ENCODE measurements at regions not wholly inside any gene's neighbourhood (a gene's known extent, or its start where the extent isn't known, plus 50 kb on each side); places are given as distances from the start of the nearest gene placed in this dataset.

GRCh38 chr20:11376420-11376819, 541.3 kb upstream of the BTBD3 start:
- FAIRE-seq, result no peak

DNA sequence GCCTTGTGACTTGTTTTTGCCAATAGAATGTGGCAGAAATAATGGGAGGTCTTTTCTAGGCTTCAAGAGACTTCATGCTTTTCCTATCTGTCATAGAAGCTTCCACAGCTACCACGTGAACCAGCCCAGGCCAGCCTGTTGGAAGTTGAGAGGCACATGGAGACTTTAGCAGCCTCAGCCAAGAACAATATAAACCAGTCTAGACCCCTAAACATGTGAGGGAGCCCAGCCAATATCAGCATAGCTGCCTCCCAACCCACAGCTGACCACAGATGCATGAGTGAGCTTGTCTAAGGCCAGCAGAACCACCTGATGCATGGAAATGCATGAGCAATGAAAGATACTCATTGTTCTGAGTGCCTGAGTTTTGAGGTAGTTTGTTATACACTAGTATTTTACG, 540.7 kb upstream of the BTBD3 start:
- no peak for FAIRE-seq

- no peak for FAIRE-seq
Observed at GRCh38 chr20:11377761-11378160, 539.9 kb upstream of the BTBD3 start.

GRCh38 chr20:11378252-11378651, 539.4 kb upstream of the BTBD3 start:
- no peak for FAIRE-seq

DNA sequence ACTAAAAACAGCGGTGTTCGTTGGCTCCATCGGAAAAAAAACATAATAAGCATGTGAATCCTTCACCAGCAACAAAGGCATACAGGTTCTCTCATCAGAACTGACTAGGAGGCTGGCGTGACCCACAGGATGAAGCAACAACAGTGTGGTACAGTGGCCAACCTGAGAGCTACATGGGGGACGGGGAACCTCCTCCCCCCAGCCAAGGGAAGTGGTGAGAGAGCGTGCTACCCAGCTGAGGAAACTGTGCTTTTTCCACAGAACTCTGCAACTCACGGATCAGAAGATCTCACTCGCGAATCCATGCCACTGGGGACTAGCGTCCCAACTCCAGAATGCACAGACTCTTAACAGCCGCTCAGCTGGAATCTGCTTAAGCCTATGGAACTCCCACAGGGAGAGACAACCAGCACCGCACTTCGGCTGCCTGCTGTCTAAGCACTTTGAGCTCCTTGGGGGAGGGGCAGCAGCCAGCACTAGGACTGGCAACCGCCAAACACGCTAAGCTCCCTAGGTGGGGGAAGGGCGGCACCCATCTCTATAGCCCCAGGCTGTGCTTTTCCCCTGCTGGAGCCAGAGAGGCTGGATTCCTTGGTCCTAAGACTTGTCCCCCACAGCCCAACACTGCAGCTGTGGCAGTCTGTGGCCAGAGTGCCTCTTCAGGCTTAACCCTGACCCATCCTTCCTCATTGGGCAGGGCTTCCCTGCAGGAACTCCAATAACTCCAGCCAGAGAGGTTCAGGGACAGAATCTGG, 538.3 kb upstream of the BTBD3 start:
- FAIRE-seq, result no peak

DNA sequence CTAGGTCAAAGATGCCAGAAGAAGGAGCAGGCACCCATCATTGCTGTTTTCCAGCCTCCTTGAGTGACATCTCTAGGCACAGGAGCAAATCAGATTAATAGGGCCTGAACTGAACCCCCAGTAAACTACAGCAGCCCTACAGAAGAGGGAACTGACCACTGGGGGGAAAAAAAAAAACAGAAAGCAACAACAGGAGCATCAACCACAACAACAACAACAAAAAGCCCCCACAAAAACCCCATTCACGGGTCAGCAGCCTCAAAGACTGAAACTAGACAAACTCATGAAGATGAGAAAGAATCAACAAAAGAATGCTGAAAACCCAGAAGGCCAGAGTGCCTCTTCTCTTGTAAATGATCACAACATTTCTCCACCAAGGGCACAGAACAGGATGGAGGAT, 537.4 kb upstream of the BTBD3 start:
- no peak for FAIRE-seq

DNA sequence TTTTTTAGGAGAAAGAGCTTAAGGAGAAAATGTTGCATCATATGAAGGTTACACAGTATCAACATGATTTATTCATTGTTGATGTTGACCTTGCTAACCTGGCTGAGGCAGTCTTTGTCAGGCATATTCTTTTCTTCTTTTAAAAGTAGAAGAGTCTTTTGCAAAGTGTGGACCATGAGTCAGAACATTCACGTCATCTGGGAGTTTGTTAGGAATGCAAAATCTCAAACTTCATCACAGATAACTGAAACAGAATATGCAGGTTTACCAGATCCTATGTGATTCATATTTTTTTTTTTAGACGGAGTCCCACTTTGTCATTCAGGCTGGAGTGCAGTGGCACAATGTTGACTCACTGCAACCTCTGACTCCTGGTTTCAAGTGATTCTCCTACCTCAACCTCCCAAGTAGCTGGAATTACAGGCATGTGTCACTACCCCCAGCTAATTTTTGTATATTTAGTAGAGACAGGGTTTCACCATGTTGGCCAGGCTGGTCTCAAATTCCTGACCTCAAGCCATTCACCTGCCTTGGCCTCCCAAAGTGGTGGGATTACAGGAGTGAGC, 530.4 kb upstream of the BTBD3 start:
- no peak for FAIRE-seq

DNA sequence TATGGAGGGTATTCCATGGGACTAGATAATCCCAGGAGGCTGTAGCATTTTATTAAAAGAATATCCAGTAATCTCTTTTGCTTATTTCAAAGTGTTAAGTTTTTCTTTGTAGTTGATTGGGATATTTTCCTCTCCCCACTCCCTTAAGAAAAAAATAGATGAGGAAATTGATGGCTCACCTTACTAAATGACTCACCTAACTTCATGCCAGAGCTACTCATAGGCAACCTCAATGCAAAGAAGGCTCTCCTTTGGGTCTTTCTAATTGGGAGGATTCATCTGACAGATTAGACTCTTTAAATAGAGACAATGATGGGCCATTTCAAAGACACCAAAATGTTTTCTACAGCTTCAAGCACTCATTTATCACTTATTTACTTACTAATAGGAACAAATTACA, 528.5 kb upstream of the BTBD3 start:
- no peak for FAIRE-seq

GRCh38 chr20:11391591-11391990, 526.1 kb upstream of the BTBD3 start:
- no peak for FAIRE-seq

GRCh38 chr20:11394145-11394833, 523.4 kb upstream of the BTBD3 start:
- FAIRE-seq, result no peak

- FAIRE-seq, result no peak
Observed at GRCh38 chr20:11395581-11395980, 522.1 kb upstream of the BTBD3 start.

DNA sequence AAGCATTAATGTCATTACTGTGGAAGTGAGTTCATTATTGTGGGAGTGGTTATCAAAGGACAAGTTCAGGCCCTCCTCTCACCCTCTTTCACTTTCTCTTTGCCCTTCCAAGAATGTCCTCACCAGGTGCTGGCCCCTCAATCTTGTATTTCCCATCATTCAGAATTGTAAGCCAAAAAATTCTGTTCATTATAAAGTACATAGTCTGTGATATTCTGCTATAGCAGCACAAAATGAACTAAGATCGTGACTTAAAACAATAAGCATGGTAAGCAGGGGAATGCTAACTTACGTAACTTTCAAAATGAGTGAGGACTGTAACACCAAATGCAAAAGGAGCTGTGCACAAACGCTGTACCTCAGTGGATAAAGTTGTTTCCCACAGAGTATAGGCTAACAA, 515.7 kb upstream of the BTBD3 start:
- no peak for FAIRE-seq

DNA sequence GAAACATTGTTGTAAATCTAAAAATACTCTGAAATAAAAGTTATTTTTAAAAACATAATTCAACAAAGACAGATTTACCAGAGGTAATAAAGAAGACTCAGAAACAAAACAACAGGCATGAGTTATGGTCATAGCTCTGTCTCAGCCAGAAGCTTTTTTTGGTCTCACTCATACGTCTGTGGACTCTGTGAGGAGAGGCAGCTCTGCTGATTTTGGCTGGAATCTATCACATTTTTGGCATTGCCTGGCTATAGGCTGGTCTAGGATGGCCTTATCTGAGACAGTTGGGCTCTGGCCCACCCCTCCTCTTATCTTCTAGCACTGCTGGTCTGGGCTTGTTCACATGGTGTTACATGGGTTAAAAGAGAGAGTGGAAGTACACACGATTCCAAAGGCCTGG, 514.0 kb upstream of the BTBD3 start:
- no peak for FAIRE-seq

DNA sequence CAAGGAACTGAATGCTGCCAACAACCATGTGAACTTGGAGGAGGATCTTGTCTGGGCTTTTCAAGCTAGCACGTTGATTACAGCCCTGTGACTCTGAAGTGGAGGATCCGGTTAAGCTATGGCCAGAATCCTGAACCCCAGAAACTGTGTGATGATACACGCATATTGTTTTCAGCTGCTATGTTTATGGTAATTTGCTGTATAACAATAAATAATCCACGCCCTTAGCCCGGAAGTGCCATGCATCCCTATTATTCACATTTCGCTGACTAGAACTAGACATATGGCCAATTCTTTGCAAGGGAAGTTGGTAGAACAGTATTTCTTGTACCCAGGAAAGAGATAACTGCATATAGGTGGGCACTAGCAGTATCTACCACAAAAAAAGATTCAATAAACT, 510.8 kb upstream of the BTBD3 start:
- no peak for FAIRE-seq

DNA sequence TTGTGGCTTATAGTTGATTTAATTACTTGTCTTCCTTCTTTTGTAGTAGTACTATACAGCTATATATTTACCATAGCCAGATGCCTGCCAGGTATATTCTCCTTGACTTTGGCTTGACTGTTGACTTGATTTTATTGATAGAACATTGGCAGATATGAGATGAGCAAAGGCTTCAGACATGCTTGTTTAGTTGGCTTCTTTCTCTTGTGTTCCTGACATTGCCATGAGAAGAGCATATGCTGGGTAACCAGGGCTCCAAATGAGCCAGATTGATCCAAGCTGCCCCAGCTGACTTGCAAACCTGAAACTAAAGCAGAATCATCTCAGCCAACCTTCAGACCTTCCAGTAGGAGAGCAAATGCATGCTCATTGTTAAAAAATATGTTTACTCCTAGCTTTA, 508.1 kb upstream of the BTBD3 start:
- FAIRE-seq, result no peak

DNA sequence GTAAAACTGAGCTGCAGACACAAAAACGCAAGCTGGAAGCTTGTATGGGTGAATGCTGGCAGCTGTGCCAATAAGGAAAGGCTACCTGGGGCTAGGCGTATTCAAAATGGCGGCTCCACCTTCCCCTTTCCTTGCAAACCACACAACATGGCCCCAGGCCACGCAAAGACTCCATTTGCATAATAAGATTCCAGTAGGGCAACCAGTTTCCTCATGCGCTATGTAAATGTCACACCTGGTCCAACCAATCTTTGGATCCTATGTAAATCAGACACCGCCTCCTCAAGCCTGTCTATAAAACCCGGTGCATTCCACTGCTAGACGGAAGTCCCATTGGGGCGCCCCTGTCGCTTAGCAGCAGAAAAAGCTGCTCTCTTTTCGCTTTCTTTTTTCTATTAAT, 505.9 kb upstream of the BTBD3 start:
- no peak for FAIRE-seq

- FAIRE-seq, result no peak
Observed at GRCh38 chr20:11426948-11427347, 490.7 kb upstream of the BTBD3 start.

DNA sequence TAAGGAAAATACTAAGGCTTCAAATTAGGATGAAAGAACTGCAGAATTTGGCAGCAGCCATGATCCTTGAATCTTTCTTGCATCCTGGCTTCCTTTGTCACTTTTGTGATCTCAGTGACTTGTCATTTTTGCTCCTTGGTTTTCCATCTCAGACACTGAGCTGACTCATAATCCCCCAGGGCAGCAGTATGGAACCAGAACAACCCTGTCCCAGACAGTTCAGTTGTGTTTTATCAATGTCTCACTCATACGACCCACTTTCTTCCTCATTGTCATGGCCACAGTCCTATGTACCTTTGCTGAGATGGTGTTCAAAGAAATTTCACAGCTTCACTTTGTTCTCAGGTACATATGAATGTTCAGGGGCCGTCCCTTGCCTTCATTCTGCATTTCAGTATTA, 488.5 kb upstream of the BTBD3 start:
- no peak for FAIRE-seq

DNA sequence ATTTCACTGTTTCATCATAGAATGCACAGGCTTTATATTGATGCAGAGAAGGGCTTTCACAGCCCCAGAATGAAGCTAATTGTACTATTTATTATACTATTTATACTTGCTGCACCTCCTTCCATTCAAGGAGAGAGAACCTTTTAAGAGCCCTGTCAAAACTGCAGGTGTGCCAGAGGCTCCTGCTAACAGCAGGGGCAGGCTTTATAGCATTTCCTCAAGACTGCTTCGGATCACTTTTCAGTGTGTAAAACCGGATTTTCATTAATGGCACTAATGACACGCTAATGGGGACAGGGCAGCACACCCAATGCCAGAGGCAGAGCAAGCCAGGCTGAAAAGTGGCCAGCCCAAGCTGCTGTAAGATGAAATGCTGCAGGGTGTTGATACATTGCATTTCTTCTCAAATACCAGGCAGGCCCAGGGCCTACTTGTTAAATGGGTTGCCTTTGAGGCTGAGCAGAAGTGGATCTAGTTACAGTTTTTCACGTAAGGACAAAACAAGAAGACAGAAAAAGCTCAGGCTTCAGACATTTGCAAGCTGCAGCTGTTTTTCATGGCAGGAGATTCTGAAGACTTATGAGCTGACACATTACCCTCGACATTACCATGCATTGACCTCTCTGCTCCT, 487.7 kb upstream of the BTBD3 start:
- FAIRE-seq, result no peak

DNA sequence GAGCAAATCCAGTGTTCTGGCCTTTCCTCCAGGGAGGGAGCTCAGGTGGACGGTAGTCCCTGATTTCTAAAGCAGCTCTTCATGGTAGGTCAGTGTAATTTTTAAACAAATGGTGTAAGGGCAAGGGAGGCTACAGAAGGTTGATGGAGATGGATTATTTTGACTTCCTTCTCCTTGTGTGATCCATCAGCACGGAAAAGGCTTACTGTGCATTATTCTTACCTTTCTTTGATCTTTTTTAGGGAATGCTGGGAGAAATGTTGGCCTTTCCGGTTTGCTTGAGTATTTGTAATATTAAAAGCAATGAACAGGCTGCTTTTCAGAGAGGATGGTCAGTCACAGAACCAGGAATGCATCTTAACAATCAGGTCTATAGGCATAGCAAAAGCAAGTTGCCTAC, 487.0 kb upstream of the BTBD3 start:
- FAIRE-seq, result no peak

GRCh38 chr20:11431621-11432020, 486.1 kb upstream of the BTBD3 start:
- FAIRE-seq, result no peak

DNA sequence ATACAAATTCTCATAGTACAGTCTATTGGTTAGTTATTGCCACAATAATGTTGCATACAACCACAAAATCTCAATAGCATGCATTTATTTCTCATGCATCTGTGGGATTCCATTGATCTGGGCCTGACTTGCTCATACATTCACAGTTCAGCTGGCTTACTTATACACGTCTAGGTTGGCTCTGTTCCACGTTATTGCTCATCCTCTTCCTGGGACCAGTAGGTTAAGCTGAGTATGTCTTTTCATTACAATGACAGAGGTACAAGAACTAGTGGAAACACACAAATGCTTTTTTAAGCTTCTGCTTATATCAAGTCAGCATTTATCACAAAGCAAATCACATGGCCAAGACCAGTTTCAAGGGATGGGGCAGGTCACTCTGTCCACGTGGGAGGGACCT, 485.3 kb upstream of the BTBD3 start:
- FAIRE-seq, result no peak

DNA sequence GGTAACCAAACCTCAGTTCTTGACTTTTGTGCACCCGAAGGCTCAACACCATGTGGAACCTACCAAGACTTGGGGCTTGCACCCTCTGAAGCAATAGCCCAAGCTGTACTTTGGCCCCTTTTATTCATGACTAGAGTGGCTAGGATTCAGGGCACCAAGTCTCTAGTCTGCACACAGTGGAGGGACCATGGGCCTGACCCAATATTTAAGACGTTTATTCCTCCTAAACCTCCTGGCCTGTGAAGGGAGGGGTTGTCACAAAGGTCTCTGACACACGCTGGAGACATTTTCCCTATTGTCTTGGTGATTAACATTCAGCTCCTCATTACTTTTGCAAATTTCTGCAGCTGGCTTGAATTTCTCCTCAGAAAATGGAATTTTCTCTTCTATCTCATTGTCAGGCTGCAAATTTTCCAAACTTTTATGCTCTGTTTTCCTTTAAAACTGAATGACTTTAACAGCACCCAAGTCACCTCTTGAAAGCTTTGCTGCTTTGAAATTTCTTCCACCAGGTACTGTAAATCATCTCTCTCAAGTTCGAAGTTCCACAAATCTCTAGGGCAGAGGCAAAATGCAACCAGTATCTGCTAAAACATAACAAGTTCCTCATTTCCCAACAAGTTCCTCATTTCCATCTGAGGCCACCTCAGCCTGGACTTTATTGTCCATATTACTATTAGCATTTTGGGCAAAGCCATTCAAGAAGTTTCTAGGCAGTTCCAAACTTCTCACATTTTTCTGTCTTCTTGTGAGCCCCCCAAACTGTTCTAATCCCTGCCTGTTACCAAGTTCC, 481.4 kb upstream of the BTBD3 start:
- FAIRE-seq, result no peak
